BJ (cell line): ENCODE measurements at regions not wholly inside any gene's neighbourhood (a gene's known extent, or its start where the extent isn't known, plus 50 kb on each side); places are given as distances from the start of the nearest gene placed in this dataset.

Source experiments
- CTCF ChIA-PET: fragments of 350-600 bp; formaldehyde crosslinking; extraction: SDS; loops from one replicate; lab custom pipeline; 2021; ENCODE audit warnings: antibody characterized with exemption, inconsistent platforms; lab: Yijun Ruan, JAX
- POLR2A ChIA-PET: fragments of 300-600 bp; sonication (Branson Sonifier 250); formaldehyde crosslinking; extraction: SDS; loops from one replicate; lab custom pipeline; 2021; ENCODE audit warnings: antibody characterized with exemption; lab: Charles Lee
- DNase-seq: peaks from one replicate; pipeline ENCODE4 v3.0.0-alpha.2; 2011; ENCODE audit warnings: low read depth
- H3K27me3 ChIP-seq: 2 replicates; pipeline ENCODE4 v1.6.0; 2011; ENCODE audit warnings: low read length; ENCODE audit not compliant: control insufficient read depth, insufficient read depth
- H3K36me3 ChIP-seq: 2 replicates; pipeline ENCODE4 v1.5.1; 2011; ENCODE audit warnings: low read length; ENCODE audit not compliant: control insufficient read depth, insufficient read depth
- H3K4me3 ChIP-seq: 2 replicates; pipeline ENCODE4 v1.5.1; 2011; ENCODE audit warnings: low read depth, mild to moderate bottlenecking, control low read depth, low read length
- TF ChIP-seq, protein P1 (sequence below): IDR thresholded peaks from 2 replicates; pipeline ENCODE4 v1.5.1; 2011; ENCODE audit warnings: low read depth, mild to moderate bottlenecking, control low read depth, inconsistent platforms, low read length, moderate library complexity; ENCODE audit not compliant: insufficient read depth

DNA sequence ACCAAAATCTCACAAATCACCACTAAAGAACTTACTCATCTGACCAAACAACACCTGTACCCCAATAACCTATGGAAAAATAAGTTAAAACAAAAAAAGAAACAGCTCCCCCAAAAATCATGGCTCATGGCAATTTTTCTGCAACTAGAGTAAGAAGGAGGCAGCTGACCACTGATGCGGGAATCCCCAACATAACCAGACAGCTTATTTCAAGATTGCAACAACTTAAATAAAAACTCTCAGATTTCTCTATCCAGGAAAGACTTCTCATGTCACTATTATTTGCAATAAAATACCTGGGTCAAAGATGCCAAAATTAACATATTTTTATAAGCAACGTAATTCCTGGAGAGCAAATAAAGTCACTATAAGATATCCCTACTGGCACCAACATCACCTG, 128.1 kb upstream of the LY86 start:
- POLR2A ChIA-PET, result no interaction called here
- CTCF ChIA-PET, result no interaction called here
- Histone ChIP-seq H3K27me3 (no peaks in the 10 kb centered on the region), H3K36me3 (no peaks in the 10 kb centered on the region), H3K4me3 (no peak overlapping the region)
- DNase-seq, result no peak
- TF ChIP-seq, protein P1, sequence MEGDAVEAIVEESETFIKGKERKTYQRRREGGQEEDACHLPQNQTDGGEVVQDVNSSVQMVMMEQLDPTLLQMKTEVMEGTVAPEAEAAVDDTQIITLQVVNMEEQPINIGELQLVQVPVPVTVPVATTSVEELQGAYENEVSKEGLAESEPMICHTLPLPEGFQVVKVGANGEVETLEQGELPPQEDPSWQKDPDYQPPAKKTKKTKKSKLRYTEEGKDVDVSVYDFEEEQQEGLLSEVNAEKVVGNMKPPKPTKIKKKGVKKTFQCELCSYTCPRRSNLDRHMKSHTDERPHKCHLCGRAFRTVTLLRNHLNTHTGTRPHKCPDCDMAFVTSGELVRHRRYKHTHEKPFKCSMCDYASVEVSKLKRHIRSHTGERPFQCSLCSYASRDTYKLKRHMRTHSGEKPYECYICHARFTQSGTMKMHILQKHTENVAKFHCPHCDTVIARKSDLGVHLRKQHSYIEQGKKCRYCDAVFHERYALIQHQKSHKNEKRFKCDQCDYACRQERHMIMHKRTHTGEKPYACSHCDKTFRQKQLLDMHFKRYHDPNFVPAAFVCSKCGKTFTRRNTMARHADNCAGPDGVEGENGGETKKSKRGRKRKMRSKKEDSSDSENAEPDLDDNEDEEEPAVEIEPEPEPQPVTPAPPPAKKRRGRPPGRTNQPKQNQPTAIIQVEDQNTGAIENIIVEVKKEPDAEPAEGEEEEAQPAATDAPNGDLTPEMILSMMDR, result no peak

DNA sequence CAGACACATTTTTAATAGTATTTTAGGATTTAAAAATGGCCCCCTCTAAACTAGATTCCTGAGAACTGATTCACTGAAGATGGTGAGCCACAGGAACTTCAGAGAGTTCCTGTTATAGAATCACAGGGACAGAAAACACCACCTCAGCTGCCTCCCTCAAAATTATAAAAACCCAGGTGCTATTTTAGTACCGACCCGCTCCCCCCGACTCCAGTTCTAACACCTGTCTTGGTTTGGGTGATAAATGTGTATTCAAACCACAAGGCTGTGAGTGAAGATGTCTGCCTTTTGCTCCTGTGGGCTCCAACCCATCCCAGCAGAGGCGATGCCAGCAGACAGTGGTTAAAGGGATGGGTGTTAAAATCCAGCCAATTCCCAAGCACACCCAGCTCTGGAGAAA, 127.4 kb upstream of the LY86 start:
- TF ChIP-seq, protein P1, result no peak
- ChIA-PET POLR2A (no interaction called here), CTCF (no interaction called here)
- Histone ChIP-seq H3K27me3 (no peaks in the 10 kb centered on the region), H3K36me3 (no peaks in the 10 kb centered on the region), H3K4me3 (no peak overlapping the region)
- no peak for DNase-seq

DNA sequence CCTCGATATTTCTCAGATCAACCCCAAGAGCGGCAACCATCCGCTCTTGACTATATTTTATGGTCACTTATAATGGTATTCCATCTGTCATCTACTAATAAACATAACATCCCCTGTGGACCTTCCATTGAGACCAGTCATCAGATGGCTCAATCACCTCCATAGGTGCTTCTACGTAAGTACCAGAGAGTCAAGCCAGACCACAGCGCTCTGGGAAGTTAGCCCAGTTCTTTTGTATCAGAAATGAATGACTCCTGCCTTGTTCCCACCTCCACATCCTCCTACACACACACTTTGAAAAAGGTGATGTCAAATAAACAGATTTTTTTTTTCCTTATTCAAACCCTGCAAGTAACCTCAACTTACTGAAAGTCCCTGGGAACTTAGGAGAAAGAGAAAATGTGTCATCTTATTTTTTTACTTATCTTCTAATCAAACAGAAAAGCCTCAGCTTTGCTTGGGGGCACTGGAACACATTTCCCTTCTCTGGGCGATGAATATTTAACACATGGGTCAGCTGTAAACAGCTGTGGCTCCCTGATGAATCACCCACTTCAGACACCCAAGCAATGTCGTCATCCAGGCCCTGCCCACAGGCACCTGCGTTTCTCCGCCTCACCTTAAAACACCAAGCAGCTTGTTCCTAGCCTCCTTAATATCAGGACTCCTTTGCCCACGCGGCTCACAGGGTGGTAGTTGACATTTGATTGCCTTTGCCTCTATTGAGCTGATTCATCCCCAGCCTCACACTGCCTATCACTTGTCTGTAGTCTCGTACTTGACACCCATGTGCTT, 121.4 kb upstream of the LY86 start:
- Histone ChIP-seq H3K36me3 (no peaks in the 10 kb centered on the region), H3K27me3 (no peaks in the 10 kb centered on the region), H3K4me3 (no peak overlapping the region)
- TF ChIP-seq, protein P1, result no peak
- ChIA-PET POLR2A (no interaction called here), CTCF (no interaction called here)
- DNase-seq, result no peak

DNA sequence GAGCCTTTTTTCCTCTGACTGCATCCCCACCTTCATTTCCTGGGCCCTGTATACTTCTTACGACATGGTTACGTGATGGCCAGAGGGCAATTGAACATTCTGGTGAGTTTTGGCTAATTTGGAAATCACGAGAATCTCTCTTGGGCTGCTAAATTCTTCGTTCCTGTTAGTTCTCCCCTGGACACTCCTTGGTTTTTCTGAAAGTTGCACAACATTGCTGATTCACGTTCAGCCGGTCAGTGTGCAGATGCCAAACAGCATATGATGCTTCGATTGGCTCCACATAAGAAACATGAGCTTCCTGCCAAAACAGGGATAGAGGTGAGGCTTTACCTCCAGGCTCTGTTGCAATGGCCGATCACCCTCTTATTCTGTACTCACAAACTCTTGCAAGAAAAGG, 119.4 kb upstream of the LY86 start:
- TF ChIP-seq, protein P1, result no peak
- ChIA-PET CTCF (no interaction called here), POLR2A (no interaction called here)
- H3K4me3 ChIP-seq, result no peak overlapping the region
- H3K36me3 ChIP-seq, result no peaks in the 10 kb centered on the region
- DNase-seq, result no peak
- no peaks in the 10 kb centered on the region for H3K27me3 ChIP-seq

DNA sequence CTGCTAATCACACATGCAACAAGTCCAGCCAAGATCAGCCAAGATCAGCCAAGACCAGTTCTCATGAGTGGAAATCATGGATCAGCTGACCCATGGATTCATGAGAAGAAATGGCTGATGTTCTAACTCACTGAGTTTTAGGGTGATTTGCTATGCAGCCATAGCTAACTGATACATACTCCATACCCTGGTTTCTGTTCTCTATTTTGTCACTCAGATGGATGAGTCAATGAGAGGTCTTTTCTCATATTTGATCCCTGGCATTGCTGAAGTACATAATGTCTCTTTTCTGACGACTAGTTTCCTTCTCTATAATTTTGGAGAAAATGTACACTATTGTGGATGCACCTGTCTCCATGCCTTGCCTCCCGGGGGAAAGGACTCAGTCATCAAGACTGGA, 118.4 kb upstream of the LY86 start:
- POLR2A ChIA-PET, result no interaction called here
- TF ChIP-seq, protein P1, result no peak

More for the DNA sequence above, 118.4 kb upstream of the LY86 start:
- Histone ChIP-seq H3K36me3 (no peaks in the 10 kb centered on the region), H3K27me3 (no peaks in the 10 kb centered on the region), H3K4me3 (no peak overlapping the region)
- CTCF ChIA-PET, result no interaction called here
- no peak for DNase-seq
